ENCODE measurements at regions not wholly inside any gene's neighbourhood (a gene's known extent, or its start where the extent isn't known, plus 50 kb on each side); places are given as distances from the start of the nearest gene placed in this dataset.

GRCh38 chr2:60312618-60313017 is 240.8 kb downstream of the BCL11A start:
- Mint-ChIP-seq H3K27me3 (ENCODE audit: insufficient read depth) (peaks cover 69% of the 10 kb centered on the region), H3K36me3 (ENCODE audit: low read depth) (no peaks in the 10 kb centered on the region), H3K4me1 (peaks cover 24% of the 10 kb centered on the region), H3K9me3 (no peaks in the 10 kb centered on the region), H3K27ac (no peak overlapping the region), H3K4me3 (no peak overlapping the region)
- Histone ChIP-seq H3K27me3 (ENCODE audit: control insufficient read depth, insufficient read depth, low read length, poor library complexity, severe bottlenecking) (peaks cover 81% of the 10 kb centered on the region), H3K36me3 (ENCODE audit: control insufficient read depth, insufficient read depth, low read length) (no peaks in the 10 kb centered on the region), H3K9ac (ENCODE audit: extremely low read depth, low read length, poor library complexity, severe bottlenecking) (no peak overlapping the region), H3K4me1 (ENCODE audit: control insufficient read depth, insufficient read depth, low read length) (no peaks in the 10 kb centered on the region), H3K27ac (ENCODE audit: low read depth, low read length) (no peak overlapping the region), H3K4me3 (ENCODE audit: low read length) (no peak overlapping the region), H3K9me3 (ENCODE audit: control insufficient read depth, low read length) (no peaks in the 10 kb centered on the region)
- no peak for TF ChIP-seq CTCF (conservative IDR thresholded peaks at IDR 0.05)
- no peak for DNase-seq
- WGBS, 2 experiments (ENCODE audit: insufficient coverage in 1 of 2, insufficient read length in 1 of 2): 81 to 88% methylated on average over 1 of the region's 1 CpG

- Histone ChIP-seq H3K9ac (ENCODE audit: extremely low read depth, low read length, poor library complexity, severe bottlenecking) (no peak overlapping the region), H3K4me1 (ENCODE audit: control insufficient read depth, insufficient read depth, low read length) (no peaks in the 10 kb centered on the region), H3K36me3 (ENCODE audit: control insufficient read depth, insufficient read depth, low read length) (no peaks in the 10 kb centered on the region), H3K27me3 (ENCODE audit: control insufficient read depth, insufficient read depth, low read length, poor library complexity, severe bottlenecking) (peaks cover 81% of the 10 kb centered on the region), H3K9me3 (ENCODE audit: control insufficient read depth, low read length) (no peaks in the 10 kb centered on the region), H3K4me3 (ENCODE audit: low read length) (no peak overlapping the region), H3K27ac (ENCODE audit: low read depth, low read length) (no peak overlapping the region)
- no peak for TF ChIP-seq CTCF (conservative IDR thresholded peaks at IDR 0.05)
- peaks cover 69% of the 10 kb centered on the region for H3K27me3 Mint-ChIP-seq (ENCODE audit: insufficient read depth)
- H3K27ac Mint-ChIP-seq: no peak overlapping the region
- no peaks in the 10 kb centered on the region for H3K9me3 Mint-ChIP-seq
- H3K4me1 Mint-ChIP-seq: peaks cover 16% of the 10 kb centered on the region
- WGBS, 2 experiments (ENCODE audit: insufficient coverage in 1 of 2, insufficient read length in 1 of 2): no CpG with 5 or more reads among the region's 1 CpG
- no peak overlapping the region for H3K4me3 Mint-ChIP-seq
- no peaks in the 10 kb centered on the region for H3K36me3 Mint-ChIP-seq (ENCODE audit: low read depth)
- DNase-seq: no peak
These were observed 241.9 kb downstream of the BCL11A start for GRCh38 chr2:60311524-60311923.

GRCh38 chr2:60309941-60310660 is 243.4 kb downstream of the BCL11A start:
- Mint-ChIP-seq H3K27ac (no peak overlapping the region), H3K9me3 (no peaks in the 10 kb centered on the region), H3K4me3 (no peak overlapping the region), H3K36me3 (ENCODE audit: low read depth) (no peaks in the 10 kb centered on the region), H3K4me1 (peaks cover 11% of the 10 kb centered on the region), H3K27me3 (ENCODE audit: insufficient read depth) (peaks cover 66% of the 10 kb centered on the region)
- no peak for DNase-seq
- no peak overlapping the region for H3K27ac ChIP-seq (ENCODE audit: low read depth, low read length)
- no peaks in the 10 kb centered on the region for H3K36me3 ChIP-seq (ENCODE audit: control insufficient read depth, insufficient read depth, low read length)
- no peaks in the 10 kb centered on the region for H3K9me3 ChIP-seq (ENCODE audit: control insufficient read depth, low read length)
- 89 to 92% methylated on average over 3 to 5 of the region's 5 CpGs for WGBS, 2 experiments (ENCODE audit: insufficient coverage in 1 of 2, insufficient read length in 1 of 2)
- no peaks in the 10 kb centered on the region for H3K4me1 ChIP-seq (ENCODE audit: control insufficient read depth, insufficient read depth, low read length)
- no peak overlapping the region for H3K9ac ChIP-seq (ENCODE audit: extremely low read depth, low read length, poor library complexity, severe bottlenecking)
- H3K4me3 ChIP-seq (ENCODE audit: low read length): no peak overlapping the region
- no peak for TF ChIP-seq CTCF (conservative IDR thresholded peaks at IDR 0.05)
- H3K27me3 ChIP-seq (ENCODE audit: control insufficient read depth, insufficient read depth, low read length, poor library complexity, severe bottlenecking): peaks cover 82% of the 10 kb centered on the region

All from endodermal cell (in vitro differentiated cells).